ENCODE measurements at regions not wholly inside any gene's neighbourhood (a gene's known extent, or its start where the extent isn't known, plus 50 kb on each side); places are given as distances from the start of the nearest gene placed in this dataset.

DNA sequence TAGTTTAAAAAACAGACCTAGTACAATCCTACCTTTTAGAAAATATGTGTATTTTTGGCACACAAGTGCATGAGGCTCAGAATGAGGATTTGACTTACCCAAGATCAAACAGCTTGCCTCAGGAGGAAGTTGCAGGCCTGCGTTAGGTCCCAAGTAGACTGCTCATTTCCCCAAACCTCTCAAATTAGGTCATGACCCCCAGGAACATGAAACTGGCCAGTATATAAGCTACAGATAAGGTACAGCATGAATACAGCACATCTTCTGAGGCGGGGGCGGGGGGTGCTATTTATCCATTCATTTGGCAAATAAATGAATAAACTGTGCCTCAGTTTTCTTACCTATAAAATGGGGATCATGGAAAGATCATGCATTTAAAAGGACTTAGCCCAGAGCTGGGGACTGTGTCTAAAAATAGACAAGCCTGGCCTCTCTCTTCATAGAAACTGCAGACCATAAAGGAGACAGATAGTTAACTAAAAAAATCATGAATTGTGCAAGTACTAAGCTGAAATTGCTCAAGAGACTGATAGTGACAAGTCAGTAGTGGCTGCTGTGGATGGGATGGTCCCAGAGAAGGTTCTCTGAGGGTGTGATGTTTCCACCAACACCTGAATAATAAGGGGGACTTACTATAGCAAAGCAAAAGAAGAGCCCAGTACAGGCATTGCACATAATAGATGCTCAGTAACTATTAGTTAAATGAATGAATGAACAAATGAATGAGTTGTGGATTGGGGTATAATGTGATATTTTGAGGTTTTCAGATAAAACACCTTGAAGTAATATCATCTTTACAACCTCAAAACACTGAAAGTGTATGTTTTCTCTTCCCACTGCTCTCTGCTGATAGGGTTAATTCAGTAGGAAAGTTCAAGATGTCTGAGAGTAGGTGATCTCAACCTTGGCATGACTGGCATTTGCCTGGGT, 258.5 kb upstream of the PROK2 start:
- no peak overlapping the region for H3K9ac ChIP-seq (ENCODE audit: extremely low read depth, insufficient read length, low read length)
- no peak overlapping the region for H3K56ac ChIP-seq (ENCODE audit: insufficient read length, low read depth, low read length)
- no peak overlapping the region for H2BK120ac ChIP-seq (ENCODE audit: low read depth, low read length, poor library complexity, severe bottlenecking)
- no peaks in the 10 kb centered on the region for H3K79me2 ChIP-seq (ENCODE audit: insufficient read depth, low read length)
- TF ChIP-seq, protein P1, sequence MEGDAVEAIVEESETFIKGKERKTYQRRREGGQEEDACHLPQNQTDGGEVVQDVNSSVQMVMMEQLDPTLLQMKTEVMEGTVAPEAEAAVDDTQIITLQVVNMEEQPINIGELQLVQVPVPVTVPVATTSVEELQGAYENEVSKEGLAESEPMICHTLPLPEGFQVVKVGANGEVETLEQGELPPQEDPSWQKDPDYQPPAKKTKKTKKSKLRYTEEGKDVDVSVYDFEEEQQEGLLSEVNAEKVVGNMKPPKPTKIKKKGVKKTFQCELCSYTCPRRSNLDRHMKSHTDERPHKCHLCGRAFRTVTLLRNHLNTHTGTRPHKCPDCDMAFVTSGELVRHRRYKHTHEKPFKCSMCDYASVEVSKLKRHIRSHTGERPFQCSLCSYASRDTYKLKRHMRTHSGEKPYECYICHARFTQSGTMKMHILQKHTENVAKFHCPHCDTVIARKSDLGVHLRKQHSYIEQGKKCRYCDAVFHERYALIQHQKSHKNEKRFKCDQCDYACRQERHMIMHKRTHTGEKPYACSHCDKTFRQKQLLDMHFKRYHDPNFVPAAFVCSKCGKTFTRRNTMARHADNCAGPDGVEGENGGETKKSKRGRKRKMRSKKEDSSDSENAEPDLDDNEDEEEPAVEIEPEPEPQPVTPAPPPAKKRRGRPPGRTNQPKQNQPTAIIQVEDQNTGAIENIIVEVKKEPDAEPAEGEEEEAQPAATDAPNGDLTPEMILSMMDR (conservative IDR thresholded peaks at IDR 0.05): no peak
- H3K27me3 ChIP-seq (ENCODE audit: insufficient read depth, low read length): no peaks in the 10 kb centered on the region
- no peaks in the 10 kb centered on the region for H4K20me1 ChIP-seq (ENCODE audit: control insufficient read depth, insufficient read depth, insufficient read length)
- no peaks in the 10 kb centered on the region for H3K23me2 ChIP-seq (ENCODE audit: insufficient read length, low read depth, low read length, poor library complexity, severe bottlenecking)
- H4K91ac ChIP-seq (ENCODE audit: insufficient read length, low read depth, low read length): no peak overlapping the region
- no peak overlapping the region for H3K27ac ChIP-seq (ENCODE audit: insufficient read length, low read depth, low read length)
- no peaks in the 10 kb centered on the region for H3K9me3 ChIP-seq (ENCODE audit: control insufficient read depth, low read depth, low read length)
- Mint-ChIP-seq H3K27me3 (ENCODE audit: low read depth) (no peaks in the 10 kb centered on the region), H3K4me1 (peaks cover 3 to 5% of the 10 kb centered on the region in 2 experiments; a peak in 2 of 4 replicates), H3K9me3 (no peaks in the 10 kb centered on the region), H3K27ac (peak overlapping the region in 1 of 3 experiments; percentile 30; a peak in 1 of 7 replicates), H3K36me3 (ENCODE audit: insufficient read depth in 1 of 3, low read depth in 3 of 3) (no peaks in the 10 kb centered on the region; a peak in 1 of 7 replicates), H3K4me3 (no peak overlapping the region)
- H3K4ac ChIP-seq (ENCODE audit: low read depth, low read length): no peak overlapping the region
- H3K4me2 ChIP-seq (ENCODE audit: insufficient read depth, insufficient read length, low read length): no peak overlapping the region
- WGBS (ENCODE audit: extremely low coverage, insufficient read length, low lambda C conversion rate): no CpG with 5 or more reads among the region's 3 CpGs
- H2BK15ac ChIP-seq (ENCODE audit: low read depth, low read length): no peak overlapping the region
- H3K79me1 ChIP-seq (ENCODE audit: insufficient read depth, low read depth, low read length, poor library complexity, severe bottlenecking): no peaks in the 10 kb centered on the region
- H3K4me1 ChIP-seq (ENCODE audit: insufficient read depth, low read length): no peaks in the 10 kb centered on the region
- H2BK20ac ChIP-seq (ENCODE audit: low read depth, low read length, poor library complexity, severe bottlenecking): no peak overlapping the region
- H2BK5ac ChIP-seq (ENCODE audit: insufficient read length, low read length): no peak overlapping the region
- H4K5ac ChIP-seq (ENCODE audit: insufficient read length, low read depth, low read length): no peak overlapping the region
- H3K18ac ChIP-seq (ENCODE audit: insufficient read length, low read depth, low read length): no peak overlapping the region
- no peak overlapping the region for H2AFZ ChIP-seq (ENCODE audit: low read length)
- no peak overlapping the region for H4K8ac ChIP-seq (replicated peaks; ENCODE audit: insufficient read length, low read depth, low read length)
- no peak overlapping the region for H2BK12ac ChIP-seq (ENCODE audit: insufficient read length, low read depth, low read length)
- no peak overlapping the region for H2AK5ac ChIP-seq (ENCODE audit: insufficient read length, low read length)
- H3K14ac ChIP-seq (ENCODE audit: insufficient read depth, low read length): no peak overlapping the region
- no peak overlapping the region for H3K23ac ChIP-seq (ENCODE audit: insufficient read length, low read depth, low read length)
- H3T11ph ChIP-seq (ENCODE audit: low read length): no peak overlapping the region
- DNase-seq: no peak

All from H9 (cell line).